GM19395 (cell line): ENCODE measurements at regions not wholly inside any gene's neighbourhood (a gene's known extent, or its start where the extent isn't known, plus 50 kb on each side); places are given as distances from the start of the nearest gene placed in this dataset.

Source experiments
- ATAC-seq: cut with Tn5 transposase; IDR thresholded peaks from one replicate; pipeline ENCODE4 v1.9.1; 2021; ENCODE audit warnings: mild to moderate bottlenecking, moderate library complexity; ENCODE audit not compliant: unreplicated experiment

DNA sequence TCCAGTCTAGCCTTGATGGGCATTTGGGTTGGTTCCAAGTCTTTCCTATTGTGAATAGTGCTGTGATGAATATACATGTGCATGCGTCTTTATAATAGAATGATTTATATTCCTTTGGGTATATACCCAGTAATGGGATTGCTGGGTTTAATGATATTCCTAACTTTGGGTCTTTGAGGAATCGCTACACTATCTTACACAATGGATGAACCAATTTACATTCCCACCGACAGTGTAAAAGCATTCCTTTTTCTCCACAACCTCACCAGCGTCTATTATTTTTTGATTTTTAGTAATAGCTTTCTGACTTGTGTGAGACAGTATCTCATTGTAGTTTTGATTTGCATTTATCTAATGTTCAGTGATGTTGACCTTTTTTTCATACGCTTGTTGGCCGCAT is 1040.1 kb downstream of the MAT2B start:
- no peak for ATAC-seq

DNA sequence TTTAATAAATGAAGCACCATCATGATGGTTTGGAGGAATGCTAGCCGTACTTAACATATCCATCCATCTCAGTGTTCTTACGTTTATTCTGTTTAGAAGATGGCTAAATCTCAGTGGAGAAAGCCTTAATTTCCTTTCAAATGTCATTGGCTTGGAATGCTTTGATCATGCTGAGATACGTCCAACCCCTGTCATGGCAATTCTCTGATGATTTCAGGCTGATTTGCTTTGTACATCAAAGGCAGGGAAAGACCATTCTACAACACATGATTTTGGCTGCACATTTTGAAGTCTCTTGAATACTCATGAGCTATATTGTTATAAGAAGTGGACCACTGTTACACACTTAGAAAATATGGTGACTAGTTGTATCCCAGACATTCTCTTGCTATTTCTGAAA is 1048.4 kb downstream of the MAT2B start:
- no peak for ATAC-seq

DNA sequence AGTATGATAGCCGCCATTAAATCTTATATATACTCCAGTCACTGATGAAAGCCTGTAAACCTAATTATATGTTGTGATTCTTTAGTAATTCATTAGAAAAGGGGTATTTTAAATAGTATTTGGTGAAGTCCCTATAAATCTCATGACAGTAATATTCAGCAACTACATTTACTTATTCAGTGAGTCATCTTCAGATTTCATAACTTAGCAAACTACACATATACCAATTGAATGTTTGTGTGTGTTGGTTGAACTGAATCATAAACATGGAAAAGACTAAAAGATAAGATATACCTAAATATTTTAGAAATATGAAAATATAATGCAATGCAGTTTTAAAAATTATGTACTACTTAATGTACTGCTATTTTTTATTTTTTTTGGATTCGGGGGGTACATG is 1050.4 kb downstream of the MAT2B start:
- no peak for ATAC-seq

DNA sequence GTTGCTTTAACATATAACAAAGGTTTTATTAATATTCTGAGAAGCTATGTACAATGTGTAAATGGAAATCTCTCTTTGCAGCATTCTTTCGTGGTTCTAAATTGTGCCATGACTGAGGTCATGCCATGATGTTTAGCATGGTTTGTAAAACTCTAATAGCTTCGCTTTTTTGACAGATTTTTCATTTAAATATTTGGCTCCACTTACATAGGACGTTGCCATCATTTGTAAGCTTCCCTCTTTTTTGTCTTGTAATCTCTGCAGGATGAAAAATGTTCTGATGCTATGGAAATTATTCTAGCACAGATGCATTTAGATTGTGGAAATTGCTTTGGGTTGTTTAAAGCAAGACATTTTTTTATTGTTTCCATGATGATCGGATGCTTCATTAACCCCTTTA is 1054.8 kb downstream of the MAT2B start:
- ATAC-seq: no peak

DNA sequence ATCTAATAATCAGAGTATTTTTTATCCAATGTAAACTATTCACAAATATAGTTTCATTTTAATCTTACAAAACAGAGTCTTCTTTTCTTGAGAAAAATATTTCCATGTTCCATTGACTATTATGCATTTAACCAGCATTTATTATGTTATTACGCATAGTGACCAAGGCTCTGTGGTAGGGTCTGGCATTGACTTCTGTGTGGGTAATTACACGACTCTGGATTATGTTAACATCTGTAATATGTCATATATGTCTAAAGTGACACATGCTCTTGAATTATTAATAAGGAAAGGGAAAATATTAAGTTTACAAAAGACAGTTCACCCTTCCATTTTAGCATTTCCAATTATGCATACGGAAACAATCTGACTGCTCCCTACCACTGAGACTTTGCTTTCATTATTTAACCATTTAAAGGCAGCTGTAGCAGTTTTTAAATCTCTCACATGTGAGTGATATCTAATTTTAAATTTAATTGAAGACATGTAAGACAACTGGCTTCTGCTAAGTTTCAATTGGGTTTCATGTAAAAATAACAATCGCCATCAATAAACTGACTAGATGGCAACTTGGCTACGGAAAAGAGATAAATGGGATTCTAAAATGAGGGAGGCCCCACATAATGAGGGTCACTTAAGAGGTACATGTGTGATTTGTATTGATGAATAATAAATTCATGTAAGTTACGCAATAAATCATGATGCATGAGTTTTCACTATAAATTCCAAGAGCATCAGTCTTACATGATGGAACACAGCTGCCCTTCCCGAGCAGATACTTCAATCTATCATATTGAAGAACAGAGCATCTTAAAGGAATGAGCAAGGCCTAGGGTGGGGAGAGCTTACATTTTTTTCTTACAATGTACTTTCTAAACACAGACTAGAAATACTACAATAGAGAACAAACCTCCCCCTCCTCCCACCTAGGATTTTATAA is 1056.8 kb downstream of the MAT2B start:
- no peak for ATAC-seq

DNA sequence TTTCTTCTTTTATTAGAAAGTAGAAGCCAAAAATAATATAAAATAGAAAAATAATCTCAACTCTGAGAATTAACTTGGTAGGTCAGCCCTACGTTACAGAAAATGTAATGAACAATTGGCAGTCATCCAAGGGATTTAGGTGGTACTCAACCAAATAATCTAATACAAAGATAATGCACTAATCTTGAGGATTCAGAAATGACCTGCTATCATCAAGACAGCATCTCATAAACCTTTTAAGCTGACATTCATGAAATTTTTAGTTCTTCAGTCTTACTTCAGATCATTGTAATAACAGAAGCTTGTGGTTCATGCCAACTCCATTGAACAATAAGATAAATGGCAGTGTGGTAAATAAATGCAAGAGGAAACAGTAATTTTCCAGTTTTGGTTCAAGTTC is 1058.0 kb downstream of the MAT2B start:
- no peak for ATAC-seq

DNA sequence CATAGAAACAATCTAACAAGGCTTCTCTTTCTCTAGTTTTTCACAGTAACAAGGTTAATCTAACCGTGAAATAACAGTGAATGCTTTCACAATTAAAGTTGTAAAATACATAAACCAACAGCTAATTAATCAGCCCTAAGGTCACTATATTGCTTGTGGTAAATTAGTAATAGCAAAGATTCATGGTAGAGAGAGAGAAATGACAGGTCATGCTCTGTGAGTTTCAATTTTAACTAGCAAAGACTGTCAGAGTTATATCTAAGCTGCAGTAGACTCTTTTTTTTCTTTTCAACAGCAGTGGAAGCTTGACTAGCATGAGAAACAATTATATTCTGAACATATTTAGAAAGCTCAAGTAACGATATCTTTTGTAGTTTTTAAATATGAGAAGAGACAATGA is 1068.0 kb downstream of the MAT2B start:
- ATAC-seq: no peak

DNA sequence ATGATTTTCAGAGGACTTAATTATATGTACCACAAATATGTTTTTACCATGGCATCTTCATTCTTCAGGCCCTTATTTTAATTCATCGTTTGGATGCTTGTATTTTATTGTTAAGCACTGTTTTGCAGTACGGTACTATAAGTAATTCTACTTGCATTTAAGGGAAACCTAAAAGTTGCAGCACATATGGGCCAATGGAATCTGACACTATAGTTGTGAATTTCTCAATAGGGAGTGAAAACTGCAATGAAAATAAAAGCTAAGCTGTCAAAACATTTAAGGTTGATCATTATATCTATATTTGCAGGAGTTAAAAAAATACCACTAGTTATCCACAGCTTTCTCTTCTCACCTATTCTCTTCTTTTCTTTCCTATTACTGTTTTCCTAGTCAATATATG is 1071.8 kb downstream of the MAT2B start:
- no peak for ATAC-seq

DNA sequence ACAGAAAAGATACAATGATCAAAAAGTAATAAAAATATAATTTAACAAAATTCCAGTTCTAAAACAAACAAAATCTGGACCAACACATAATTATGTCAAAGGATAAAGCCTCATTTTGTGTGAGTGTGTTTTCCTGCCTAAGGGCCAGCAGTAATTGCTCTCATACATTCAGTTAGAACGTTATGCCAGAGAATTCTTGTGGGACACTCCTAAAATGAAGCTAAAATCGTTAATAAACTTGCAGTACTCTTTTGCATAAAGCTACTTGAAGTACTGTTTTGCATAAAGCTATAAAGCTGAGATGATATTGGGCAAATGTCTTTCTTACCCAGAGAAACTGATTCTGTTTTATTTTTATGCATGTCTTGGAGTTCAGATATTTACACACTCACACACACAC is 1072.3 kb downstream of the MAT2B start:
- no peak for ATAC-seq

DNA sequence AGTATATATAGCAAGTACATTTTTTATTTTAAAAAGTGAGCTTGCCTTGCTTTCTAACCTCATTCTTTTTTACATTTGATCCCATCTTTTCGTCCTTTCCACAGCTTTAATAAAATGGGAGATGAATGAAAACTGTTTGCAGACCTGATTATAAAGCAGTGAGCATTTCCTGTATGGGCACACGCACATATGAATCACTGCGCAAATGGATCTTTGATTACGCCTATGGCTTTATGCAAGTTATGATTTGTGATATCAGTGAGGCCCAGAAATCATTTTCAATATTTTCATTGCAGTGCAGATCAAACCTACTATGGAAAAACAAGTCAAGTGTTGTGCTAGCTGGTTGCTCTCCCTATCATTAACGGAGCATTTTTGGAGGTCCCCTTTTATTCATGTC is 1073.0 kb downstream of the MAT2B start:
- ATAC-seq: no peak

DNA sequence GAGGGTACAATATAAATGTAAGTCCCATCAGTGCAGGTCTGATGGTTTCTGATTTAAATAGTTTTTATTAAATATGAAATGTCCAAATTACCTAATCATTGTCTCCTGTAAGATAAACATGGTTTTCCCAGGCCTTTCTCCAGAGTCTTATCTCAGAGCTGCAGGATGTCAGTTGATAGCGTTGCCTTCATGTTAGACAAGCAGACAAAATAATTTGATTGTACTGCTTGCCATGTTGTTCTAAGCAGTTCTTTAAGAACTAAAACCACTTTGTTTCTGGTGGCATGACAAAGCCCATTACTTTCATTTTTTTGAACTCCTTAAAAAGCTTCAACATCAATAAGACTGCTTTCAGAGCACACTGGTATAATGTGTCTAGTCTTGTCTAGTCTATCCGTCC is 1073.5 kb downstream of the MAT2B start:
- ATAC-seq: no peak

DNA sequence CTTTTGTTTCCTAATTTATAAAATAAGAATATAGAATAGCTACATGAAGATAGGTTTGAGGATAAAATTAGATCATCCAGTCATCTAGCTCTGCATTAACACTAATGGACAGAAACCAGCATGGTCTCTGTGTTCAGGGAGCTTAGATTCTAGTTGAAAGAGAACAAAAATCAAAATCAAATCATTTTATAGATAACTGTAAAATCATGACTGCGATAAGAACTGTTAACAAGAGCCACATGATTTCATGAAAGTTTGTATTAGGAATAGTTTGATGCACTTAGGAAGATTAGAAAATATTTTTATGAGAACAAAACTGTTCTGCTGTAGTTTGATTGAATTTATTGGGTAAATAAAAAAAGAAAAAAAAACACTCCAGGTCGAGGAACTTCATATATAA is 1074.7 kb downstream of the MAT2B start:
- no peak for ATAC-seq

DNA sequence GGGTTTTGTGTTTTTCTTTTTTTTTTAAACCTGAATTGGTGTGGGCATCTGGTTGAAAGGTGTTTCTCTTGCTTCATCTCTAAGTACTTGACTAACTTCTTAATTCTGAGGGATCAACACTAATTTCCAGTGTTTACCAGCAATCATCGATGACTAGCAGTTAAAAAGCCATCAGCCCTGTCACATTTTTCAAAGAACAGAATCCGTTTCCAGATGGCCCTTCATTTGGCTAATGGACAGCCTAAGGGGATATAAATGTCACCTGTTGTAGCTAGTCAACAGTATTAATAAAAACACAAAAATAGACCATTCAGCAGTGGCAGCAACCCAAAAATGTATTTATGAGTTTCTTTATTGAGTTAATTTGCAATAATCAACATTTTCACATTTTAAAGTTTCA is 1076.5 kb downstream of the MAT2B start:
- no peak for ATAC-seq

DNA sequence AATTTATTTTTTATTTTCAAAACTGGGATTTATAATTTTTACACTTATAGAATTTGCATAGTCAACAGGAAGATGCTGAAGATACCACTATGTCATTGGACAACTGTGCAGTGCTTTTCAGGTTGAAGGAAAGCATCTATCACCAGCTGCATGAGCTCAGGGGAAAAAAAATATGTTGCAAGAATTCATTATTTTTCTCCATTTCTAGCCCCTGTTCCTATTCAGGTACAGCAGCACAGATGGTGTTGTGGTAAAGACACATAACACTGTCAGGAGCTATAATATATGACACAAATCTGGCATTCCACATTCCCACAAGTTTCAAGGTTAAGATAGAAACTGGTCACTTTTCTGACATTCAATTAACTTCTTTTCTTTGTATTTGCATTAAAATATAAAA is 1088.6 kb downstream of the MAT2B start:
- no peak for ATAC-seq

DNA sequence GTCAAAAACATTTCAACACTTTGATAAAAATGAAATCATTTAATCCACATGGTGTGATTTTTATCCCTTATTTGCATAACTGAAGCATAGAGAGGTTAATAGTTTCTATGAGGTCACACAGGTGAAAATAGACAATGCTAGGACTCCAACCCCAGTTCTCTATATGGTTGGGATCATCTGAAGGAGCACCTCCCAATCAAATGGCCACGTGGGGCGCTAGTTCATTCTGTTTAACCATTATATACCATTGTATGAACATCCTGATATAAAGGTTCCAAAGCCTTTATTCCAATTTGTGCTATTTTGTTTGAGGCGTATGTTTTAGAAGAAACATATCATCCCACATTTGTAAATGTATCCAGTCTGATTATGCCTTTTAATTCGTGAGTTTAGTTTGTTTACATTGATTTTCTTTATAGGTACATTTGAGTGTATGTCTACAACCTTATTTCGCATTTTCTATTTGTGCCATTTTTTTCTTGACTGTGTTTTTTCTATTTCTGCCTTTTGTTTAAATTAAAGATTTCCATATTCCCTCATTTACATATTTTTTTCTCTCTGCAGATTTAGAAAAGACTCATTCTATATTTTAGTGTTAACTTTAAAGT is 1092.0 kb downstream of the MAT2B start:
- ATAC-seq: peak; percentile 88

DNA sequence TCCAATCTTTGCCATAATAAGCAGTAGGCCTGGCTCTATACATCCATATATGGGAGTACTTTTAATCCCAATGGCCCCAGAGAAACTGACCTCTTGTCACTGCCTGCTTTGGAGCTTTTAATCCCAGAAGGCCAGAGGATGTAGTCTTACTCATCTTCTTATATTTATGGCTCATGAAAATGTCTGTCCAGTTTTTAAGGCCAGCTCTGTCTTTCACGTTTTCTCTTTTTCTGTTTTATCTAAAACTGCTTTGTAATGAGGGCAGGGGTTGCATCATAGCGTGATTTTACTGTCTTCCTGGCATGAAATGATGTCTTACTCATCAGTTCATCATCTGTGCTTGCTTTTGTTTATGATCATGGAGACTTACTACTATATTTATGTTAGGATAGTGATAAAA is 1094.9 kb downstream of the MAT2B start:
- no peak for ATAC-seq

DNA sequence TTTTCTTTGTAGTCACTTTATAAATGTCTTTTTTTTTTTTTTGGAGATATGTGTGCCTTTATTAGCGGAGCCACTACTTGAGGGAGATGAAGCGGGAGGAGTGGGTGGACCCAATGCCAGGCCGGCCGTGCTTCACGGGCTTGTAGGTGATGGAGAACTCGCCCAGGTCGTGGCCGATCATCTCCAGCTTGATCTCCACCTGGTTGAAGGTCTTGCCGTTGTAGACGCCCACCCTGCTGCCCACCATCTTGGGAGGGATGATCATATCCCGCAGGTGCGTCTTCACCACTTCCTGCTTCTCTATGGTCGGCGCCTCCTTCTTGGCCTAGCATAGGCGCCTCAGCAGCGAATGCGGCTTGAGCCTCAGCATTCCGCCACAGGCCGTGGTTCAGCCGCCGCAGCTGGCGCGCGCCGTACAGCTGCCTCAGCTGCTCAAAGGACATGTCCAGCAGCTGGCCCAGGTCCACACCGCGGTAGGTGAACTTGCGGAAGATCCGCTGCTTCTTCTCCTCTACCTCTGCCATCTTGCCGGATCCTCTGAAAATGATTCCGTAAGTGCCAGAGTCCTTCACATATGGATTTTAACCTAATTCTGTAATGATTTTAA is 1095.6 kb downstream of the MAT2B start:
- no peak for ATAC-seq

DNA sequence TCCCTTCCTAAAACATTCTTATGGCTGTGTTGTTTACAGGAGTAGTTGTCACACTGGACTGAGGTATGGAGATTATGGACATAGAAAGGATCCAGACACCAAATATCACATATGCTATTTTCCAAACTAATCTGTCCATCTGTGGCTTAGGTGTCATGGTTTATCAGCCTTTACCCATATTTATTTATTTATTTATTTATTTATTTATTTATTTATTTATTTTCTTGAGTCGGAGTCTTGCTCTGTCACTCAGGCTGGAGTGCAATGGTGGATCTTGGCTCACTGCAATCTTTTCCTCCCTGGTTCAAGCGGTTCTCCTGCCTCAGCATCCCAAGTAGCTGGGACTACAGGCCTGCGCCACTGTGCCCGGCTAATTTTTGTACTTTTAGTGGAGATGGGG is 1103.1 kb downstream of the MAT2B start:
- no peak for ATAC-seq

DNA sequence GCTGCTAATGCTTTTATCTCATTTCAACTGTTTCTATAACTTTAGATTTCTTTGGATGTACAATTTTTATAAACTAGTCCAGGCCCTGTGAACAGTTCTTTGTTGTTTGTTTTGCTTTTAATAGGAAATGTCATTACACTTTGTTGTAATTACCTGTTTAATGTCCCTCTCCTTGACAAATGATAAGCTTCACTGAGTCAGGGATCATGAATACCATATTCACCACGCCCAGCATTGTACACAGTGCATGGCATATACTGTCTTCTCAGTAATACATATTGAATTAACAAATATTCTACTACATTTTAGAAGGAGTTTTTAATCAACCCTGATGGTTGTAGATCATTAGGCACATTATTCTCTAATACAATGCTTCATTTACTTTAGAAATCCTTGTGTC is 1105.0 kb downstream of the MAT2B start:
- ATAC-seq: no peak

DNA sequence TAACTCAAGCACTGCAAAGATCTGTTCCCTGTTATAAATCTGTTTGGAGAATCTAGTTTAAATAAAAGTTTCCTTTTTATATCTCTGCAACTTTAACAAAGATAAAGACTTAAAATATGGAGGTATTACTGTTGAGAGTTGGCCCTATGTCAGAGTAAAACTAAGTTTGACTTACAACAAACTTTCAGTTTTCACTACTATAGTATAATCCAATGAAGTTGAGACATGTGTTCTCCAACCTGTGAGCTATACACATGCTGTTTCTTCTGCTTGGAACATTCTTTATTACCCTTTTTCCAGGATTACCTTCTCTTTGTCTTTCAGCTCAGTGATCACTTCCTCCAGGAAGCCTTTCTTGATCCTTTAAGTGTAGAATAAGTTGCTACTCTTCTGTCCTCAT is 1109.3 kb downstream of the MAT2B start:
- ATAC-seq: no peak

DNA sequence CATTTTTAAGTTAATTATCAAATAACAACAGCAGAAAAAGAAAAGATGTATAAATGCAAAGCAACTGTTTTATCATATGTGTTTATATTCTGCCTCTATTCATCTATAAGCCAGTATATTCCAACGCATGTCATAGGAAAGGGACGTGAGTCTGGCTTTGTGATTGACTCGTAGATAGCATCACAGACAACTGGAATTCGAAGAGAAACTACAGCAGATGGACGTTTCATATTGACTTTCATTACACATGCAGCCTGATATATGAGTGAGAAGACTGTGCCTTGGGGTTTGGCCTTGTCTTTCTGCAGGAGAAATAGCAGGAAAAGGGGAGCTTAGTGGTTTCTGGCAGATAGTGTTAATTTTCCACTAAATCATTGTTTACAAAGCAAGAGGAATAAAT is 1111.9 kb downstream of the MAT2B start:
- ATAC-seq: no peak

DNA sequence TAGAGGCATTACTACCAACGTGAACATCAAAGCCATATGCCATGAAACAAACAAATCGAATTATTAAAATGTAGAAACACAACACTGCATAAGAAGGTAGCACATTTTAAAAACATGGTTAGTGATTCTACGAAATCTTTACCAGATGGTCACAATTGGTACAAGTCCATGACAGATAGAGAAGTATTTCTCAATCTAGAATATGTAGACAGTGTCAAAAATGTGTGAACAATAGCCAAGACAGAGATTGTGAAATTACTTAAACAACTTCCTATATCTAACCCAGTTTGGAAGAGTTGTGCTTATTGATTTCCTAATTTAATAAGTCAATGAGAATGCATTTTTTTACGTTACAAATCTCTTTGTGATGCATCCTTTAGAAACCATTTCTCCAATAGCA is 1121.6 kb downstream of the MAT2B start:
- ATAC-seq: no peak
